WERI-Rb-1 (cell line): ENCODE measurements at regions not wholly inside any gene's neighbourhood (a gene's known extent, or its start where the extent isn't known, plus 50 kb on each side); places are given as distances from the start of the nearest gene placed in this dataset.

ENCODE experiments used
- DNase-seq: peaks from one replicate; pipeline ENCODE4 v3.0.0-alpha.2; 2020
- H3K27ac ChIP-seq: fragments of 250-450 bp; sonication (Bioruptor Pico); 2 replicates; pipeline ENCODE4 v1.5.1; 2020; ENCODE audit warnings: mild to moderate bottlenecking, moderate library complexity
- H3K27me3 ChIP-seq: fragments of 250-450 bp; sonication (Bioruptor Pico); 2 replicates; pipeline ENCODE4 v1.5.1; 2021; ENCODE audit warnings: mild to moderate bottlenecking, low read depth, moderate library complexity; ENCODE audit not compliant: insufficient read depth, severe bottlenecking
- H3K36me3 ChIP-seq: fragments of 250-450 bp; sonication (Bioruptor Pico); 2 replicates; pipeline ENCODE4 v1.5.1; 2020; ENCODE audit warnings: mild to moderate bottlenecking, moderate library complexity
- H3K4me3 ChIP-seq: 2 replicates; pipeline ENCODE4 v1.5.1; 2011; ENCODE audit warnings: low read depth, mild to moderate bottlenecking, control low read depth, low read length
- H3K9me3 ChIP-seq: fragments of 250-450 bp; sonication (Bioruptor Pico); 2 replicates; pipeline ENCODE4 v1.5.1; 2021; ENCODE audit warnings: mild to moderate bottlenecking, moderate library complexity; ENCODE audit not compliant: severe bottlenecking
- CTCF ChIP-seq: IDR thresholded peaks from 2 replicates; pipeline ENCODE4 v1.5.1; 2011; ENCODE audit warnings: low read depth, mild to moderate bottlenecking, control low read depth, inconsistent platforms, low read length

- DNase-seq, result no peak
- no peaks in the 10 kb centered on the region for H3K9me3 ChIP-seq
- TF ChIP-seq CTCF, result no peak
- no peak overlapping the region for H3K4me3 ChIP-seq
- H3K27me3 ChIP-seq, result no peaks in the 10 kb centered on the region
- H3K27ac ChIP-seq, result no peak overlapping the region
- H3K36me3 ChIP-seq, result no peaks in the 10 kb centered on the region
Measured at GRCh38 chr4:104881136-104881886, 265.4 kb upstream of the TET2 start.

- Histone ChIP-seq H3K27ac (no peak overlapping the region), H3K9me3 (no peaks in the 10 kb centered on the region), H3K27me3 (no peaks in the 10 kb centered on the region), H3K36me3 (no peaks in the 10 kb centered on the region), H3K4me3 (no peak overlapping the region)
- TF ChIP-seq CTCF, result no peak
- DNase-seq, result no peak
Measured at GRCh38 chr4:104890598-104891275, 255.9 kb upstream of the TET2 start.

GRCh38 chr4:104896660-104897645 is 249.7 kb upstream of the TET2 start:
- no peaks in the 10 kb centered on the region for H3K9me3 ChIP-seq
- no peak for TF ChIP-seq CTCF
- no peak overlapping the region for H3K4me3 ChIP-seq
- H3K27me3 ChIP-seq, result no peaks in the 10 kb centered on the region
- H3K27ac ChIP-seq, result peak overlapping the region; percentile 1; the same call in 1 of the 2 replicates
- H3K36me3 ChIP-seq, result no peaks in the 10 kb centered on the region
- DNase-seq, result no peak

GRCh38 chr4:104899863-104900262 is 246.8 kb upstream of the TET2 start:
- no peaks in the 10 kb centered on the region for H3K36me3 ChIP-seq
- H3K4me3 ChIP-seq, result no peak overlapping the region
- no peak for TF ChIP-seq CTCF
- no peak overlapping the region for H3K27ac ChIP-seq
- no peak for DNase-seq
- no peaks in the 10 kb centered on the region for H3K27me3 ChIP-seq
- no peaks in the 10 kb centered on the region for H3K9me3 ChIP-seq

GRCh38 chr4:104901438-104901837 is 245.2 kb upstream of the TET2 start:
- no peaks in the 10 kb centered on the region for H3K9me3 ChIP-seq
- DNase-seq, result peak; percentile 23
- no peaks in the 10 kb centered on the region for H3K36me3 ChIP-seq
- no peaks in the 10 kb centered on the region for H3K27me3 ChIP-seq
- TF ChIP-seq CTCF, result no peak
- H3K4me3 ChIP-seq, result no peak overlapping the region
- H3K27ac ChIP-seq, result no peak overlapping the region
